HG02852 (cell line): ENCODE measurements at regions not wholly inside any gene's neighbourhood (a gene's known extent, or its start where the extent isn't known, plus 50 kb on each side); places are given as distances from the start of the nearest gene placed in this dataset.

Experiments used
- ATAC-seq: cut with Tn5 transposase; IDR thresholded peaks from one replicate; pipeline ENCODE4 v1.9.1; 2021; ENCODE audit warnings: mild to moderate bottlenecking, moderate library complexity; ENCODE audit not compliant: unreplicated experiment

DNA sequence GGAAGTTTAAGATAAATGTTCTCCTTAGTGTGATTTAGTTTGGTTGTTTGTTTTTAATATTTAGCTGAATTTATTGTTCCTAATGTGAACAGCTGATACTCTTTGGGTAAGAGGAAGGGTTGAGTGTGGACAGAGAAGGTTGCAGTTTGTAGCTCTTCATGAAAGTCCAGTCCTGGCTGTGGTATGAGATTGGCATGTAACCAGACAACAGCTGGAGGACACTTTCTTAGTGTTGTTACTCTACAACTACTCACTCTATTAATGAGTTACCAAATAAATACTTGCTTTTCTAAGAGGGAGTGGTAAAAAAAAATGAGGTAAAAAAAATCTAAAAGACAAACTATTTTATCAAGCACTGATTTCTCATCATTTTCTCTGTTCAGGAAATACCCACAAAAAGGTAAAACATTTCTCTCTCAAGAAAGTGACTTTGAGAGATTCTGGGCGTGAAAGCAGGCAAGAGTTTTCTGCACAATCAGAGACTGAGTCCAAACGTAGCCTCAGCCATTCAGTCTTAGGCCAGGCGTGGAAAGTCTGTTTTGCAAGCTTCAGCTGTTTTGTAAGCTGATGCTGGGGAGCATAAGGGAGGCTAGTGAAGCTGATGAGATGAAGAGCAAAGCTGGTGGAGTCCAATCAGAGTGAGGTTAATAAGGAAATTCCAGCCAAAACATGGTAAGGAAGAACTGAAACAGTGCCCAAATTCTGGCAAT, 138.5 kb upstream of the ARPP21 start:
- no peak for ATAC-seq

DNA sequence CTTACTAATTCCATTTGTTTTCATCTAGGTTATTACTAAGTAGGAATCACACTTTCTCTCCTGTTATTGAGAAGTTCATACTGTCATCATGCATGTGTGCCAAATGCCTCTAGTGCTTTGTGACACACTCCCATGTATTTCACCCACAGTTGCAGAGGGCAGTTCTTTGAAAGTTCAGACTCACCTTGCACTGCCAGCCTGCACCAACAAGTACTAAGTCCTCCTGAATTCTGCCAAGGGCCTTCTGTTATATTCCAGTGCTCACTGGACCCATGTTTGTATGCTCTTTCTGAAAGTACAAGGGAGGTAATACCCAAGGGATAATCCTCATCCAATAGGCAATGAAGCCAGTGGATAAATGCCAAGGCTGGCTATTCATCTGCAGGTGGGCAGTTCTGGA, 136.6 kb upstream of the ARPP21 start:
- ATAC-seq = no peak

DNA sequence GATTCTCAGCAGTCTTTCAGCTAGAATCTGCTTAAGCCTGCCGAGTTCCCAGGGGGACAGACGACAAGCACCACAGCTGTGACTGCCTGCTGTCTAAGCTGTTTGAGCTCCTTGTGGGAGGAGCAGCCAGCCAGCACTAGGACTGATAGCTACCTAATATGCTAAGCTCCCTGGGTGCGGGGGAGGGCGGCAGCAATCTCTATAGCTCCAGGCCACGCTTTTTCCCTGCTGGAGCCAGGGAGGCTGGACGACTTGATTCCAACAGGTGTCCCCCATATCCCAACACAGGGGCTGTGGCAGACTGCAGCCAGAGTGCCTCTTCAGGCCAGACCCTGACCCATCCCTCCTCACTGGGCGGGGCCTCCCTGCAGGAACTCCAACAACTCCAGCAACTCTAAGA, 134.1 kb upstream of the ARPP21 start:
- ATAC-seq = peak; percentile 47

DNA sequence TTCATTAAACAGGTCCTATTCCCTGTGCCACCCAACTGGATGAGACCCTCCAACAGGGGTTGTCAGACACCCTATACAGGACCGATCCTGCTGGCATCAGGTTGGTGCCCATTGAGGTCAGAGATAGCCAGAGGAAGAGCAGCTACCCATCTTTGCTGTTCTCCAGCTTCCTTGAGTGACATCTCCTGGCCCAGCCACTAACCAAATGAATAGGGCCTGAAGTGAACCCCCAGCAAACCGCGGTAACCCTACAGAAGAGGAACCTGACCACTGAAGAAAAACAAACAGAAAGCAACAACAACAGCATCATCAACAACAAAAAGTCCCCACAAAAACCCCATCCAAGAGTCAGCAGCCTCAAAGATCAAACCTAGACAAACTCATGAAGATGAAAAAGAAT, 133.6 kb upstream of the ARPP21 start:
- ATAC-seq = peak; percentile 35

DNA sequence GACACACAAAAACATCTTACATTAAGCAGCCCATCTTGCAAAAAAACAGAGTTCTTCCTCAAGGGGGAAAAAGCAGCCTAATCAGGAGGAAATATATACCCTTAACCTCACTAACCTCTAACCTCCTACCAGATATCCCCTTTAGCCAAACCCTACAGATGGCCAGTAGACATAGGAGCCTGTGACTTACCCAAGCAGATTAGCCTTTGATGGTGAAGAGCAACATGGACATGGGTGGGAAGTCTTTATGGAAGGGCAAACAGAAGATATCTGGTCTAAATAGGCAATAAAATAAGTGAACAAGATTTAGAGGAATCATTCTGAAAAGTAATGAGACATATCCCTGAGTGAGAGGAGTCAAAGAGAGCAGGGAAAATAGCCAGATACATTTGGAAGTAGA, 119.4 kb upstream of the ARPP21 start:
- no peak for ATAC-seq

DNA sequence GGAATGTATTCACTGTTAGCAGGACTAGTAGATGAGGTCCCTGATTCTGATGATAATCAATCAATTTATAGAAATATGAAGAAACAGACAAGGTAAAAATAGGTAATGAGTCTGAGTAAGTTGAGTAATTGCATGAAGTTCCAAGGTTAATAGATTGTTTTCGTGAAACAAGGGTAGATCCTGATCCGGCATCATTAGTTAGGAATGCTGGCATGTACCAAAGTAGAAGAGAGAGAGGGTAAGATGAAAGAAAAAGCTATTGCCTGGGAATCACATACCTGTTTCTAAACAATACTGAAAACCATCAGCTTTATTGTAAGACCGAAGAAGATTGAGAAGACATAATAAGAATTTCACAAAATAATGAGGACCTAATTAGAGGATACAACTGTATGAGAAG, 118.1 kb upstream of the ARPP21 start:
- no peak for ATAC-seq

DNA sequence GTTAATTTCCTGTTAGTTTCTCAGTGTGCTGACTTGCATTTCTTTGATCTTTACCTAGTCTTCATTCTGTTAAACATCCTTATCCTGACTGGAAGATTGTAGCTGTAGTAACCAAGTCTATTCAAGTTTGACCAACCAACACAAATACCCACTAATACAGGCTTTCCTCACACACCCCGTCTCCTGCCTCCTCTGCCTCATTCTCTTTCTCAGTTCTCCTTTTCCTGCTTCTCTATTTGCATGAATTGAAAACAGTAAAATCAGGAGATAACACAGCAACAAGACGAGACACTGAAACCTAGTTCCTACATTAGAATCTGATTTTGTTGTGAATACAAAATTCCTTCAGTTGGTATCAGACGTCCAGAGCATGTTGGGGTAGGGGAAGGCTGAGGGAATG, 116.9 kb upstream of the ARPP21 start:
- no peak for ATAC-seq

DNA sequence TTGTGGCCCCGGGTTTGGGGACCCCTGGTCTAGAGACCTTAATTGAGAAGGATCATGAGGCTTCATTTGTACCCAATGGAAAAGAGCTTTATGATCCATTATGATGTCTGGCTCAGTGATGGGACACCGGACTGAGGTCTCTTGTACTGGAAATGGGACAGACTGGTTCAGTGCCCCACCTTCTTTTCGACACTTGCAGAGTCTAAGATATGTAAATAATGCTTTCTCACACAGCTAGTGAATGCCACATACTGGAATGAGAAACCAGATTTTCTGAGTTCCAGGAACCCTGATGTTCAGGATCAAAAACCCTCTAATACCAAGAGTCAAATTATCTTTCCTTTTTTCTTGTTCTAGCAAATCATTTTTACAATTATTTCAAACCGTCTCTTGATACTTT, 116.3 kb upstream of the ARPP21 start:
- ATAC-seq = no peak

DNA sequence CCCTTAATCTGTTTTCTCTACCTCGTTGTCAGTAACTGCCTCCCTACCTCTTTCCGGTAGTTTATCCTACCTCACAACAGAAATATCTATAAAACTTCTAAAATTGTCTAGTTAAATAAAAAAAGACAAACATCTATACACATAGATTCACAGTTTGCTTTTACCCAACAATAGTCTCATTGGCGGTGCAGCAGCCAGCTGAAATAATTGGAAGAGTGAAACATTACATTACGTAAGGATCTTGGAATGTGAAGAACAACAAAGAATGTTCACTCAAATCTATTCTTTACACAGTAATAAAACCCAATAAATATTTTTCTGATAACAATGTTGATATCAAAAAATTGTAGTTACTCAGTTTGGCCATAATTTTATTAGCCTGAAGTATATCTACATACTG, 115.5 kb upstream of the ARPP21 start:
- no peak for ATAC-seq

DNA sequence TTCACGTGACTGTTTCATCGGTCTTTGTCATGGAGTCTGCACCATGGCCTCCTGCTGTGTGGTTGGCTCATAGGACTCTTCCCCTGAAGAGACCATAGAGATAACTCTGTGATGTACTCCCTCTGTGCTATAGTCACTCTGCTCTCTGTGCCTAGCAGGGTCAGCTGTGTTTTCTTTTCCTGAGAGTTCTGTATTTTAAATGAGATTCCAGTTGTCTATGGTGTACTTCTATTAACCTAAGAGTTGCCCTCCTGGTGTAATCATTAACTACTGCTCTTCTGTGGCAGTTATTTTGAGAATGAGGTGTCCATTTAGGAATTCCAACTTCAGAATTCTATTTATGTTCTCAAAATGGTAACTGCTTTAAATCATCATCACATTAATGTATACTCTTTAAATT, 114.5 kb upstream of the ARPP21 start:
- no peak for ATAC-seq

DNA sequence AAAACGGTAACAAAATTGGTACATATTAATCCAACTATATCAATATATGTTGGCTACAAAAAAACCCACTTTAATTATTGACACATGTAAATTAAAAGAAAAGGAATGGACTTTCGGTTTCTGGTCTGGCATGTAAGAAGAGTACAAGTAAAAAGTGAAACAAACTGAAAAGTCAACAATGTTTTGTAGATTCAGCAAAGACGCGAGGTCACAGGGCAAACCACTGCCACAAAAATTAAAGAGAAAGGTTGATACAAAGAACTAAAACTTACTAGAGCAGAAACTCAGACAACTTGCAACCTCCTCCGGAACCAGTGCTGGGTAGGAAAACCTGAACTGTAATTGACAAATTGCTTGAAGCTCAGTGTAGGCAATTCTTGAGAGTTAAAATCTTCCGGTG, 110.6 kb upstream of the ARPP21 start:
- ATAC-seq = no peak

DNA sequence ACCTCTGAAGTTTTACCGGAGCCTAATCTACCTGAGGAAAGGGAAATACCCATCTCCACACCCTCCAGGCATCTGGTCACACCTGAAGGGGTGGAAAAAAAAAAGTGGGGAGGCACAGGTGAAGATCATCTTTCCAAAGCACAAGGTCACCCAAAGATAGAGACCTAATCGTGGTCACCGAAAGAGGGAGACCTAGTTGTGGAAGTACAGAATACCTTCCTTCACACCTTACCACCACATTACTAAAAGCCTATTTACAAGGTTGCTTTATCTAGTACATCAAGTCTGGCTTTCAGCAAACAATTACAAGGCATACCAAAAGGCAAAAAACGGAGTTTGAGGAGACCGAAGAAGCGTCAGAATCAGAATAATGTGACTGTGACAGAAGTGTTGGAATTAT, 110.0 kb upstream of the ARPP21 start:
- ATAC-seq = no peak

DNA sequence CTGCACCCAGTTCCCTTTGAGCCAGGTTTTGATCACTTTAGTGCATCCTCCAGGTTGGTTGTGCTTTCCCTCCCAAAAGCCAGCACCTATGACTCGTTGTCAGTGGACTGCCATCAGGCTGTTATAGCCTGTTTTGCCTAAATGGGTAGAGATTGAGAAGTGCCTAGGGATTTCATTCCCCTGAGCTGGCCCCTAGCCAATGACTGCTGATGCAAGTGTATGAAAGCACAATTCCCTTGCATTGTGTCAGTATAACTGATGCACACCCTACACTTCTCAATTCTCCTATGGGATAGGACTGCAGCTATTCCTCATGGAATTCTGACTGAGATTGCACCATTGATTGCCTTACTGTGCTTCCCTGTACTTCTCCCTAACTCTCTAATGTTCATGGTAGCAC, 102.1 kb upstream of the ARPP21 start:
- ATAC-seq = no peak

DNA sequence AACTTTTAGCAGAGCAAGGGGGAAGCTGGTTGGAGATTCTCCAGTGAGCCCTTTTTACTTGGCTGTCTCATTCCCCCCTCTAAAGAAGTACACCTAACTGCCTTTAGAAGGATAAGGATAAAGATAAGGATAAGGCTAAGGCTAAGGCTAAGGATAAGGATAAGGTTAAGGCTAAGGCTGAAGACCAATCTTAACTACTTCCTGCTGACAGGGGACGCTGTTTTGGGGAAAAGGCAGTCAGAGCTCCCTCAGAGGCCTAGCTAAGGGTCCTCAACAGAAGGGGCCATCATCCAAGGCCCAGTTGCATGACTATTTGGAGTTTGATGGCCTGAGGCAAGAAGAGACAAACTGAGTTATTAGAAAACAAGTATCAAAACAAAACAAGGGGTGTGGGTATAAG, 94.3 kb upstream of the ARPP21 start:
- no peak for ATAC-seq

DNA sequence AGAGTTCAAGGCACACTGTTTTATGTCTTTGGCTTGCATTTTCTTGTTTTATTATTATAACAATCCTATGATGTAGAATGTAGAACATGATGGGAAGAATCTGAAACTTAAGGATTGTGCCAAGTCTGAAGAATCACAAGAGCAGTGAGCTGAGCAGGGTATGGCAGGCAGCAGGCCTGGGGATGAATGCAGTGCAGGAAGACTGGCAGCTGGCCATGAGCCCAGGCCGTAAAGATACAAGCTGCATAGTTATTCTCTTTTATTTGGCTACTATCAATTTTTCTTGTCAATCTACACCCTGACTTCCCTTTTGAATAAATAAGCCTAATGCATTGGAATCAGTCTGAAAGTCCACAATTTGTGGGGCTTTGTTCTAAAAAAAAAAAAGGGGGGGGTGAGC, 89.6 kb upstream of the ARPP21 start:
- ATAC-seq = no peak

DNA sequence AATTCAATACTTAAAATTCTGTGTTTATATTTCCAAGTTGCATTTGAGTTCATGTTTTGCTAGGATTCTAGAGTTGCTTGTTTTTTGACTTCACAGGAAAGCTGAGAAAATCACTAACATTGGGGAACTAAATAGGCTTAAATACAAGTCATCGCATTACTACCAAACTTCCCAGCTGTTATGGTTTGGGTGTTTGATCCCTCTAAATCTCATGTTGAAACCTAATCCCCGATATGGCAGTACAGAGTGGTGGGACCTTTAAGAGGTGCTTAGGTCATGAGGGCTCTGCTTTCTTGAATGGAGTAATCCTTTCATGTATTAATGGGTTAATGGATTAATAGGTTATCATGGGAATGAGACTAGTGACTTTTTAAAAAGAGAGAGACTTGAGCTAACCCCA, 77.2 kb upstream of the ARPP21 start:
- no peak for ATAC-seq

DNA sequence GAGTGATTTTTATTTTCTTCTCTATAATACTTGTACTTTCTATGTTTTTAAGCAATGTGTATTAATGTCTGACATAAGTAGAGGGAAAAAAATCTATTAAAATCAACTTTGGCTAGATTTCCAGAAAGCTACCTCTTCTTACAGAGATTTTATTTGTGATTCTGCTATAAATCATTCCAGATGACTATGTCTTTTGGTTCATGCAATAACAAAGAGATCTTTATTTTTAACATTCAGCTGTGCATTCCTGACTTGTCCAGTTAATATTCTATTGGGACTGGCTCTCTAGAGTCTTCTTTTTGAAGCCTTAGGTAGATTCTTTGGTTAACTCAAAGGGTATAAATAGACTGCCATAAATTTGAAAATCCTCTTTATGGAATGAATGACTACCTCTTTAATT, 74.3 kb upstream of the ARPP21 start:
- ATAC-seq = no peak
